ENCODE measurements at regions not wholly inside any gene's neighbourhood (a gene's known extent, or its start where the extent isn't known, plus 50 kb on each side); places are given as distances from the start of the nearest gene placed in this dataset.

DNA sequence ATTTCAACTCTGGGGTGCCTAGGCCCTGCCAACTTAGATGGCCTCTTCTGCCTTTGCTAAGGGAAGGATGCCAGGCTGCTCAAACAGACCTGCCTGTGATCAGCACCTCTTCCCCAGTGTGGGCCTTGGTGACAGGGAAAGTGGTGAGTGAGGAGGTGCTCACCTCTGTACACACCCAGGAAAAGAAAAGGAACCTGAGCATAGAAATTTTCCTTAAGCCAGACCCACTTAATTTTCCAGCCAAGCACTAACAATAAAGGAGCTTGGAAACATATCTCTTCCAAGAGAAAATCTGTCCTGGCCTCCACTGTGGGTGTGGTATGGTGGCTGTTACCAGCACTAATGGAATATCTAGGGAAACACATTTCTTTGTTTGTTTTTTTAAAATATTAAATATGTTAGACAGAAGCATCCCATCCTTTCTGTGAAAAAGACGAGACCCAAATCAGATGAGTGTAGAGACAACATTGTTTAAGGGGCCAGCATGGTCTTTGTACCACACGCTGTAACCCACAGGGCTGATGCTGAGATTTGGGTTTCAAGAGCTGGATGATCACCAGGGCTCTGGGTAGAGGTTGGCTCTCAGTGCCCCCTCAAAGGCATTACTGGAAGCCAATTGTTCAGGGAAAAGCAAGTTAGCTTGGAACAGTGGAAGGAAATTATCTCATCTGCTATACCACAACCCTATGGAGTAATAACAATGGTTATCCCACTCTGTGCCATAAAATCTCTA is 472.2 kb downstream of the INSC start:
- DNase-seq, result no peak

- DNase-seq, result no peak
Measured at GRCh38 chr11:15589070-15589626, 474.4 kb downstream of the INSC start.

DNA sequence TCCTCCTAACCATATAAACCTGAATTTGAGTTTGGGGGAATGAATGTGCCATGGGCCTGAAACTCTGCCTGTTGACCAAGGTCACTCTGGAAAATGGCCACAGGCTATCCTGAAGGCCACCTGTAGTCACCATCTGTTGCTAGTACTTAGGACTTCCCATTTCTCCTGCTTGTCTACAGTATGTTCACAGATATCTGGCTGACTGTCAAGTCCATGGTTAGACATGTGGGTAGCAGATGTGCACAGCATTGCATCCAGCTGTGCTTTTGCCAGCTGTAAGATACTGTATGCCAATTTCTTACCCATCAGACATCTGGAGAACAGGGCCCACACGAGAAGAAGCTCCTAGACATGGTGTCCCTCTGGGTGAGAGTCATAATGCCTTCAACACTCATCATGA is 475.4 kb downstream of the INSC start:
- DNase-seq, result no peak

DNA sequence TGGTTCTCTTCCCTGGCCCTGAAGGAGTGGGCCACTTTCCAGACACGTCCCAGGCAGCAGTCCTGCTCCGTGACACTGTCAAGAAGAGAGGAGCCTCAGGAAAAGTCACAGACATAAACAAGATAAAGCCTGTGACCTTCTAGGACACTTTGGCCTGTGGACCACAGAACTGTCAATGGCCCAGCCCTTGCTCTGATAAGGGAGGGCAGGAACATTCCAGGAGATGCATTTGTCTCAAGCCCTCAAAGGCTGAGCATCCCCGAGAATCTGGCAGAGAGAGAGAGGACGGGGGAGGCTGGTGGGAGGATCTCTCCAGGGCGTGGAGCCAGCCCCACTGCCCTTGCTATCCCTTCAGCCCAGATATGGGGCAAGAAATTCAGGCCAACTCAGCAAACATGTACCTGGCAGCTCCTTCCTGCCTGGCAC is 476.4 kb downstream of the INSC start:
- DNase-seq, result no peak

- DNase-seq, result no peak
Measured at GRCh38 chr11:15594607-15595006, 479.9 kb downstream of the INSC start.

- no peak for DNase-seq
Measured at GRCh38 chr11:15599376-15599775, 484.7 kb downstream of the INSC start.

GRCh38 chr11:15602047-15602446 is 487.3 kb downstream of the INSC start:
- DNase-seq, result no peak

DNA sequence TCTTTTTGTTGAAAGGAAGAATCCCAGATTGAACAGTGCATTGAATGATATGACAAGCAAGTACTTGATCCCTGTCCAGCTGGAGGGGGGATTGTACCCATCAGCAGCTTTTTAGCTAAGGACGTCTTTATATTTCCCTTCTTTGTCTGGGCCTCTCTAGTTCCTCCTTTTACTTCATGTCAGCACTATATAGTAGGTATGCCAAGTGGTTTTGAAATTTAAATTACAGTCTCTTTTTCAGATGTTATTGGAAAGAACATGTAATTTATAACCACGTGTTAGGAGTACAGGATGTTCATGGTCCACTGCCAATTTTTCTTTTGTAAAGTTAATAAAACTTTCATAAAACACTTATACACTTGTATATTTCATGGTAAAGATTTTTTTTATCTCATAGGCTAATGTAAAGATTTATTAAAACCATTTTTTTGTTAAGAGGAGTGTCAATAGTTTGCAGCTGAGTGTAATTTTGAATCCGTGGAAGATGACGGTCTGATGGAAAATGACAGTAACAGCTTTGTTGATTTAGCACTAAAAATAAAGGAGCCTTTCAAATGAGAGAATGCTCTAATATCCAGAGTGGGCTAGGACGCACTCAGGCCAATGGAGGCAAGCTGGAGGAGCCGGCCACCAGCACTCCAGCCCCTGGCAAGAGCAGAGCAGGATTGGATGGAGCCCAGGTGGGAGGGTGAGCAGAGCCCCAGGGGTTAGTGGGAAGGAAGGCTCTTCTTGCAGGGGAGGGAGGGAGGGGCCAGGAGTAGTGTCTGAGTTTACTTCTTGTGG is 488.3 kb downstream of the INSC start:
- DNase-seq, result no peak

- no peak for DNase-seq
Measured at GRCh38 chr11:15605094-15605493, 490.4 kb downstream of the INSC start.

DNA sequence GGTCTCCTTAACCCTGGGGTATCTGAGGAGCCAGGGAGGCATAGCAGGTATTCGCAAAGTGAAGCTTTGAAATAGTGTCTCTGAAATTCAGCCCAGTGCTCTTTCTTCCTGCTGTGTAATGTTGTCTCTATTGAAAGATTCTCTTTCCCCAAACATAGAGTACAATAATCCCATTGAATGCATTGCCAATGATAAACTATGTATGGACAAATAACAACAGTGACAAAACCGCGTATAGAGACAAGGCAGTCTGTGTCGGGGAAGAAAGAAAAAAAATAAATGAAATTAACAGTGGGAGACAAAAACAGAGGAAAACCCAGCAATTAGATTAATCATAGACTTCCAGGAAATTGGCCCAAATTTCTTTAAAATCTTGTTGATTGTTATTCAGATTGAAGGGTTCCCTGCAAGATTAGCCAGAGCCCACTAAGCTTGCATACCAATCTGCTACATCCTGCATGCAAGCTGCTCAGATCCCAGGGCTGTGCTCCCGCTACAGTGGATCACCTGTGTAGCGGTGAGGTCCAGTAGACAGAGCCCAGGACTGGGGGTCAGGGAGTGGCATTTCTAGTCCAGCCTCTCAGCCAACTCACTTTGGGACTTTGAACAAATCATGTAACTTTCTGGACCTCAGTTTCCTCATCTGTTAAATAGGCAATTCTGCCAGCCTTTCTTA is 492.8 kb downstream of the INSC start:
- DNase-seq, result no peak

DNA sequence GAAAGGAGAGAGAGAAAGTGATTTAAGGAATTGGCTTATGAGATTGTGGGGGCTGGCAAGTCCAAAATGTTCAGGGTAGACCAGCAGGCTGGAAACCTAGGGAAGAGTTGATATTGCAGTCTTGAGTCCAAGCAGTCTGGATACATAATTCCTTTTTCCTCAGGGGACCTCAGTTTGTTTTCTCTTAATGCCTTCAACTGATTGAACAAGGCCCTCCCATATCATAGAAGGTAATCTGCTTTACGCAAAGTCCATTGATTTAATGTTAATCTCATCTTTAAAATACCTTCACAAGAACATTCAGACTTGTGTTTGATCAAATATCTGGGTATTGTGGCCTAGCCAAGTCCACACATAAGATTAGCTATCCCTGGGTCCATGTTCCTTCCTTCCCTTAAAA is 494.7 kb downstream of the INSC start:
- DNase-seq, result no peak

DNA sequence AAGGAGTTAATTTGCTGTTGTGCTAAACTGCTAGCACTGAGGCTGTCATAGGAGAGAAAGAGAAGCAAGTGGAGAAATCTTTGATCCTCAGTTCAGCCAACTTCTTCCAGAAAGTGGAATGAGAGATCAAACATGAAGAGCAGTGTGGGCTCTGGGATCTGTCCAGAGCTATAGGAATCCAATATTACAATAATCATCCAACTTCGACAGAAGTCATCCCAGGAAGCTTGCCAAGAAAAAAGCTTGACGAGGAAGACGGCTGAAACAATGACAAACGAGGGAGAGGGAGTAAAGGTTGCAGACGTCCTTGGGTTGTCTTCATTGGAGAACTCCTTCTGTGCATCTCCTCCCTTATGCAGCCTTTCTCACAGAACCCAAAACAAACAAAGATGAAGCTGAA is 496.2 kb downstream of the INSC start:
- no peak for DNase-seq

DNA sequence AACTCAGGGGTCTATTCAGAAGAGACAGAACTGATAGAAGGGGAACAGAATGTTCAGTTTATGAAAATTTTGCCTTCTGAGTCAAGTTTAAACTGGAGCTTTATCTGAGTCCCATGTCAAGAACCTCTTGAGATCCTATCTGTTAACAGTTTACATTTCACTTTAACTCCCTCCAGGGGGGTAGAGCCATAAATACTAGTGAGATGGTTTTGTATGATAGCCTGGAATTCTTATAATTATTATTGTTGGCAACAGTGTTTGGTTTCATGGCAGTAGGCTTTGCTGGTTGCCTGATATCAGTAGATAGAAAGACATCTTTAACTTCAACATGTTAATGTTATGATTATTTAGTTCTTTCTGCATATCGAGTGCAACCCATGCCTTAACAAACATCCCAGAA is 498.5 kb downstream of the INSC start:
- DNase-seq, result no peak

GRCh38 chr11:15613789-15614188 is 499.1 kb downstream of the INSC start:
- DNase-seq, result no peak

DNA sequence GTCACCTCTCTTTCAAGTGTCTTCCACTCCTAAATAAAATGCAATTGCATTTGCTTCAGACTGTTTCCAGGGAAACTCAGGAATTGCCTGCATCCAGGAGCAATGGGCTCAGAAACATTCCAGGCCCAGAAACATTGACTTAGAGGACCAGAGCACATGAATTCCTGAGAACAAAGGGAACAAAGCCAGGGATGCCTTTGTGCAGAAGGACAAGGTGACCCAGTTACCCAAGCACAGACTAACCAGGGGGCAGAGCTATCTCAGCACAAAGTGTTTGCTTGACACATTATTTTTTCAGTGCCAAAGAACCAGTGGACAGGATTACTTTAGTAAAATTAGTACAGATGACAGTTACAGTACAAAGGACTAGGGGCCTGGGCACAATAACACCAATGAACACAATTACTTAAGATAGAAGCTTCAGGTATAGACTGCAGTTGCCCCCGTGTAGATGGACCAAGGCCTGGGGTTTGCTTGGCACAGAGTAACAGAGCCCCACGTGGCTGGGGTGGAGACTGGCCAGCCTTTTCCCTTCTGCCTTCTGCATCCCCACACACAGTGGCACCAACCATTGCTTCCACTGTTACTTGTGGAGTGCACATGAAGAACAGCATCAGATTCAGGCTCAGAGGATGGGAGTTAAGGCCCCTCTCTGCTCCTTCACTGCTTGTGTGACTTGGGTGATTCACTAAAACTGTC is 500.8 kb downstream of the INSC start:
- no peak for DNase-seq

GRCh38 chr11:15616130-15617105 is 501.7 kb downstream of the INSC start:
- DNase-seq, result no peak

DNA sequence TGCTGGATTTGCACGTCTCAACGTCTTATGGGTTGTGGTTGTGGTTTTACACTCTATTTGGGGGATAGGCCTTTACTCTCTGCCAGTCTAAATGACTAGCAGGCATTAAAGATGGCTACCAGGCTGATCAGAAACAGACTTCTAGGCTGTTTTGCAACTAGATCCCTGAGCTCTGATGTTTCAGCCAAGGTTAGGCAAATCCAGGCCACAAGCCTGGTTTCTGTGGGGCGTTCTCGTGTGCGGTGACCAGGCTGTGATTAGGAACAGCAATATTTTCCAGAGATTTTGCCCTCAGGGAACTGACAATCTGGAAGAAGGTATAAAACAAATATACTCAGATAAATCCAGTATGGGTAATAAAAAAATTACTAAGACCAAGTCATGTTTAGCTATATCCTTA is 502.4 kb downstream of the INSC start:
- no peak for DNase-seq

GRCh38 chr11:15618583-15619032 is 503.9 kb downstream of the INSC start:
- no peak for DNase-seq

GRCh38 chr11:15621565-15621964 is 506.8 kb downstream of the INSC start:
- DNase-seq, result no peak

DNA sequence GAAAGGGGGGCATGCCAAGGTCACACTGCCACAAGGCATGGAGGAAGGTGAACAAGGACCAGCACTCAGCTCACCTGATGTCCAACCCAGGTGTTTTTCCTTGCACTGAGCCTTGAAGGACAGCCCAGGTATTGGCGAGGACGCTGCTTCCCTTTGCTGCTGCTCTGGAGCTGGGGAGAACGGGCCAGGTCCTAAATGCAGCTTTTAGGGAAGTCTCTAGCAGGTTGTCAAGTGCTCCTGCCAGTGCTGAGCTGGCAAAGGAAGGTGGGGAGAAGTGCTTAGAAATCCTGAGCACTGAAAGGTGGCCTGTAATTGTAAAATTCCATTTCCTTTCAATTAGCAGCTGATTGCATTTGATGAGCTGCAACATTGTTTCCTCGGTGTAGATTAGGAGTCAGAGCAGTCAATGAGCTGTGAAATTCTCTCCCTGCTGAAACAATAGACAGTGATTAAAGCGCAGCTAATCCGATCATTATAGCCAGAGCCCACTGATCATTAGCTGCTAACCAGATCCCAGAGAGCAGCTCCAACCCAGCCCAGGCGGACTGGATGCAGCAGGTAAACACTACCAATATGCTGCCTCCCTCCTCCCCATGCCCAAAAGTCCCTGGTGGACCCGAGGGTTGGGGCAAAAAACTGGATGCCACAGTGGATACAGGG is 507.6 kb downstream of the INSC start:
- no peak for DNase-seq

- DNase-seq, result no peak
Measured at GRCh38 chr11:15624701-15625100, 510.0 kb downstream of the INSC start.

All from activated CD8-positive, alpha-beta memory T cell treated with anti-CD3 and anti-CD28 coated beads, Interleukin-2, amount 50 U/mL, for 4 hours (primary cell).